Nephron (organoid): ENCODE measurements at regions not wholly inside any gene's neighbourhood (a gene's known extent, or its start where the extent isn't known, plus 50 kb on each side); places are given as distances from the start of the nearest gene placed in this dataset.
A peak's percentile ranks its signal among the peaks of the same experiment; 100 is the strongest.

Experiments
- H3K27ac Mint-ChIP-seq, 3 experiments: 2 replicates each; pipeline ENCODE4 v1.8.0; 2020; ENCODE audit warnings: mixed read lengths in 3 of 3, mild to moderate bottlenecking in 2 of 3, moderate library complexity in 1 of 3
- H3K27me3 Mint-ChIP-seq: 2 replicates; pipeline ENCODE4 v1.8.0; 2021; ENCODE audit warnings: low read depth, mild to moderate bottlenecking, moderate library complexity, mixed read lengths
- H3K36me3 Mint-ChIP-seq: 2 replicates; pipeline ENCODE4 v1.8.0; 2020; ENCODE audit warnings: low read depth, mixed read lengths
- H3K4me1 Mint-ChIP-seq: 2 replicates; pipeline ENCODE4 v1.8.0; 2020; ENCODE audit warnings: mixed read lengths
- H3K4me3 Mint-ChIP-seq, 3 experiments: 2 replicates each; pipeline ENCODE4 v1.8.0; 2020; ENCODE audit warnings: mild to moderate bottlenecking in 3 of 3, mixed read lengths in 3 of 3, moderate library complexity in 2 of 3
- H3K9me3 Mint-ChIP-seq: 2 replicates; pipeline ENCODE4 v1.8.0; 2020; ENCODE audit warnings: mixed read lengths
- CTCF ChIP-seq, 3 experiments: fragments of 200-600 bp; sonication (generic); IDR thresholded peaks; one replicate each; pipeline ENCODE4 v1.5.0; 2021; ENCODE audit warnings: antibody characterized with exemption in 3 of 3; ENCODE audit not compliant: unreplicated experiment in 3 of 3

DNA sequence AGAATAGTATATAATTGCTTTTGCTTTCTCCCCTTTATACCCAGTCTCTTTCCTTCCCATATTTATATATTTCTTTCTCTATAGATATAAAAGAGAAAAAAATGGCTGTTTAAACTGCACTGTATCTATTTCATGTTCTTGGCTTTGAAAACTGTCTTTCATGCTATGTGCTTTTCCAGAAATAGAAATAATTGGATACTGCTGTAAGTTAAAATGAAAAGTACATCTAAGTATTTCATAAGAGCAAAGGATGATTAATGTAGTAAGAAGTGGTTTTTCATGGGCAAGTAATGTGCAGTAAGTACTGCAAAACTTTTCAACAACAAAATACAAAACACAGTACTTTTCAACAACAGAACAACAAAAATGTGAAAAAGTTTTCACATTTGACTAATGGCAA, 237.9 kb downstream of the SNCA start:
- Mint-ChIP-seq H3K36me3 (no peaks in the 10 kb centered on the region), H3K27me3 (no peaks in the 10 kb centered on the region), H3K4me1 (peaks cover 4% of the 10 kb centered on the region), H3K9me3 (peaks cover 5% of the 10 kb centered on the region), H3K4me3 (no peak overlapping the region), H3K27ac (no peak overlapping the region)
- no peak for TF ChIP-seq CTCF (IDR thresholded peaks at IDR 0.05; ENCODE audit: unreplicated experiment in 3 of 3)

DNA sequence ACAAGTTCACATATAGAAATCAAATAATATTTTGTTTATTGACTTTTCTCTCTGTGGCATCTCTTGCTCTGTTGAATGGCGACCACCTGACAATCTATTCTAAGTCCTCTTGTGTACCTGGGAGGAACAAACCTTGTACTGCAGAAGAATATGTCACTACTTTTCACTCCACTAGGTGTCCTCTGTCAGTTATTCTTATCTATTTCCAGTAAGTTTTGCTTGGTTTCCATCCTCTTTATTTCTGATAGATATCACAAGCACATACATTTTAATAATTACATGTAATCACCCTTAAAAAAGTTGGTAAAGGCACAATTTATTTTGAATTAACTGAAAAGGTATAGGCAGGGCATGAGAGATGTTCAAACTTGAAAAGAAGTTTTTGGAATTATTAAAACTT, 238.4 kb downstream of the SNCA start:
- Mint-ChIP-seq H3K27ac (no peak overlapping the region), H3K4me3 (no peak overlapping the region), H3K27me3 (no peaks in the 10 kb centered on the region), H3K4me1 (peaks cover 4% of the 10 kb centered on the region), H3K9me3 (peaks cover 4% of the 10 kb centered on the region), H3K36me3 (no peaks in the 10 kb centered on the region)
- peak; percentile 40 to 65 (median 41) for TF ChIP-seq CTCF (IDR thresholded peaks at IDR 0.05; ENCODE audit: unreplicated experiment in 3 of 3)

GRCh38 chr4:89595125-89595789, 241.7 kb downstream of the SNCA start:
- H3K36me3 Mint-ChIP-seq, result no peaks in the 10 kb centered on the region
- H3K4me3 Mint-ChIP-seq, result no peak overlapping the region
- peaks cover 2% of the 10 kb centered on the region for H3K9me3 Mint-ChIP-seq
- no peaks in the 10 kb centered on the region for H3K27me3 Mint-ChIP-seq
- peak overlapping the region in 1 of 3 experiments; percentile 48 for H3K27ac Mint-ChIP-seq
- H3K4me1 Mint-ChIP-seq, result peaks cover 4% of the 10 kb centered on the region
- TF ChIP-seq CTCF (IDR thresholded peaks at IDR 0.05; ENCODE audit: unreplicated experiment in 3 of 3), result no peak

GRCh38 chr4:89590128-89590527, 246.8 kb downstream of the SNCA start:
- Mint-ChIP-seq H3K9me3 (peaks cover 2% of the 10 kb centered on the region), H3K27me3 (no peaks in the 10 kb centered on the region), H3K4me1 (no peaks in the 10 kb centered on the region), H3K36me3 (no peaks in the 10 kb centered on the region), H3K27ac (no peak overlapping the region), H3K4me3 (no peak overlapping the region)
- no peak for TF ChIP-seq CTCF (IDR thresholded peaks at IDR 0.05; ENCODE audit: unreplicated experiment in 3 of 3)

- H3K9me3 Mint-ChIP-seq, result peaks cover 2% of the 10 kb centered on the region
- TF ChIP-seq CTCF (IDR thresholded peaks at IDR 0.05; ENCODE audit: unreplicated experiment in 3 of 3), result no peak
- no peaks in the 10 kb centered on the region for H3K4me1 Mint-ChIP-seq
- H3K4me3 Mint-ChIP-seq, result no peak overlapping the region
- no peaks in the 10 kb centered on the region for H3K27me3 Mint-ChIP-seq
- no peaks in the 10 kb centered on the region for H3K36me3 Mint-ChIP-seq
- no peak overlapping the region for H3K27ac Mint-ChIP-seq
These were observed 248.5 kb downstream of the SNCA start for GRCh38 chr4:89588421-89588820.

DNA sequence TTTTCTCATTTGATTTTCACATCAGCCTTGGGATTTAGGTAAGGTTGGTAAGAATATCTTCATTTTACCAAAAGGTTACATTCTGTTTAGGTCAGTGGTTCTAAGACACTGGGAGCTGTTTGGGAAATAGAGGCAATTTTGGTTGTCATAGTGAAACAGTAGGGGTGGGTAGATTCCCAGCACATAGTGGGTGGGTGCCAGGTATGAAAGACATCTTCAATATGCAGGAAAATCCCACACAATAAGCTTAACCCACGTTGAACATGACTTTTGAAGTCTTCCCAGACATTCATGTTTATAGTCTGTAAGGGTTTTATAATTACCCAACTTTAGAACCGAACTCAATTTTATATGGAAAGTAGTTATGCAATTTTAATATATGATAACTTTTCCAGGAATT, 249.6 kb downstream of the SNCA start:
- Mint-ChIP-seq H3K27ac (no peak overlapping the region), H3K4me3 (no peak overlapping the region), H3K9me3 (peaks cover 2% of the 10 kb centered on the region), H3K27me3 (no peaks in the 10 kb centered on the region), H3K36me3 (no peaks in the 10 kb centered on the region), H3K4me1 (no peaks in the 10 kb centered on the region)
- no peak for TF ChIP-seq CTCF (IDR thresholded peaks at IDR 0.05; ENCODE audit: unreplicated experiment in 3 of 3)
